GM21360 (cell line): ENCODE measurements at regions not wholly inside any gene's neighbourhood (a gene's known extent, or its start where the extent isn't known, plus 50 kb on each side); places are given as distances from the start of the nearest gene placed in this dataset.
"Not testable (repeated sequence)": the region's sequence is repeated elsewhere in the genome, so short reads cannot be mapped to it uniquely, and the experiment has no call there.

Experiments
- ATAC-seq: cut with Tn5 transposase; IDR thresholded peaks from one replicate; pipeline ENCODE4 v1.9.1; 2021; ENCODE audit warnings: mild to moderate bottlenecking, moderate library complexity; ENCODE audit not compliant: unreplicated experiment

- ATAC-seq: no peak
Measured at GRCh38 chr12:88677464-88677863, 97.2 kb upstream of the KITLG start.

- not testable (repeated sequence) for ATAC-seq
Measured at GRCh38 chr12:88667615-88668014, 87.3 kb upstream of the KITLG start.

GRCh38 chr12:88665071-88665470 lies 84.8 kb upstream of the KITLG start:
- ATAC-seq: no peak

- no peak for ATAC-seq
Measured at GRCh38 chr12:88662961-88663360, 82.7 kb upstream of the KITLG start.

- no peak for ATAC-seq
Measured at GRCh38 chr12:88662093-88662492, 81.8 kb upstream of the KITLG start.

- no peak for ATAC-seq
Measured at GRCh38 chr12:88658009-88658408, 77.7 kb upstream of the KITLG start.

GRCh38 chr12:88650715-88651114 lies 70.4 kb upstream of the KITLG start:
- ATAC-seq: no peak

GRCh38 chr12:88648625-88649024 lies 68.4 kb upstream of the KITLG start:
- no peak for ATAC-seq

GRCh38 chr12:88646824-88647223 lies 66.6 kb upstream of the KITLG start:
- ATAC-seq: no peak

- no peak for ATAC-seq
Measured at GRCh38 chr12:88645816-88646215, 65.5 kb upstream of the KITLG start.

GRCh38 chr12:88644946-88645702 lies 64.9 kb upstream of the KITLG start:
- ATAC-seq: no peak

- ATAC-seq: no peak
Measured at GRCh38 chr12:88643685-88644084, 63.4 kb upstream of the KITLG start.

GRCh38 chr12:88642675-88643431 lies 62.6 kb upstream of the KITLG start:
- no peak for ATAC-seq

- ATAC-seq: no peak
Measured at GRCh38 chr12:88638966-88639760, 58.9 kb upstream of the KITLG start.

GRCh38 chr12:88638388-88638787 lies 58.1 kb upstream of the KITLG start:
- ATAC-seq: no peak

GRCh38 chr12:88634008-88634407 lies 53.7 kb upstream of the KITLG start:
- ATAC-seq: no peak

GRCh38 chr12:88633312-88633711 lies 53.0 kb upstream of the KITLG start:
- ATAC-seq: no peak

- no peak for ATAC-seq
Measured at GRCh38 chr12:88630561-88630960, 50.3 kb upstream of the KITLG start.
